HepG2 (cell line): ENCODE measurements at regions not wholly inside any gene's neighbourhood (a gene's known extent, or its start where the extent isn't known, plus 50 kb on each side); places are given as distances from the start of the nearest gene placed in this dataset.

Experiments used
- ATAC-seq: fragments of 200-7000 bp; cut with Tn5 transposase; 3 replicates; pipeline ENCODE4 v1.9.1; 2020; ENCODE audit warnings: mild to moderate bottlenecking, moderate library complexity
- BruUV-seq: library from RNA; stranded (reverse); fragments of 400-500 nt; replicated peaks from 2 replicates; lab custom pipeline; 2021; lab: Mats Ljungman, UMichigan
- CTCF ChIA-PET: fragments of 300-600 bp; formaldehyde crosslinking; extraction: SDS; loops from one replicate; lab custom pipeline; 2021; ENCODE audit warnings: low total read pairs, inconsistent platforms, low intra/inter-chr PET ratio; lab: Yijun Ruan, JAX
- POLR2A ChIA-PET: fragments of 350-600 bp; sonication (Branson Sonifier 250); formaldehyde crosslinking; loops from one replicate; lab custom pipeline; 2020; ENCODE audit warnings: antibody characterized with exemption, inconsistent platforms; lab: Yijun Ruan, JAX
- DNase-seq: peaks from one replicate; pipeline ENCODE4 v3.0.0-alpha.2; 2015; ENCODE audit warnings: low spot score
- FAIRE-seq: peaks from 3 replicates; lab custom pipeline; 2011; peaks lifted over from hg19 to GRCh38; lab: Jason Lieb, UNC
- H2AFZ ChIP-seq: one replicate; pipeline ENCODE4 v1.6.1; 2011; ENCODE audit warnings: low read length, inconsistent platforms
- H3K27ac ChIP-seq: fragments of 300-600 bp; 3 replicates; pipeline ENCODE4 v1.8.0; 2011; ENCODE audit warnings: mixed run types, mild to moderate bottlenecking, mixed read lengths, low read length, inconsistent platforms; ENCODE audit not compliant: insufficient read depth; ENCODE audit errors: extremely low read length
- H3K27me3 ChIP-seq, 2 experiments: fragments of 200-600 bp in 1 of 2; 2 replicates in 1 of 2; 3 replicates in 1 of 2; pipeline versions ENCODE4 v1.6.0 to v1.8.0; 2011; ENCODE audit warnings: low read length in 2 of 2, mild to moderate bottlenecking in 2 of 2, moderate library complexity in 2 of 2, inconsistent platforms in 1 of 2; ENCODE audit not compliant: insufficient read depth in 2 of 2, control insufficient read depth in 1 of 2
- H3K36me3 ChIP-seq, 2 experiments: fragments of 200-600 bp in 1 of 2; replicated peaks in 1 of 2; 2 replicates in 1 of 2; 3 replicates in 1 of 2; pipeline versions ENCODE4 v1.5.1 to v1.8.0; 2011; ENCODE audit warnings: low read length in 2 of 2, inconsistent platforms in 1 of 2; ENCODE audit not compliant: insufficient read depth in 2 of 2, control insufficient read depth in 1 of 2
- H3K4me1 ChIP-seq: 2 replicates; pipeline ENCODE4 v1.5.1; 2012; ENCODE audit warnings: low read length, inconsistent platforms; ENCODE audit not compliant: insufficient read depth
- H3K4me2 ChIP-seq: 2 replicates; pipeline ENCODE4 v1.6.0; 2011; ENCODE audit warnings: low read depth, low read length, inconsistent platforms
- H3K4me3 ChIP-seq, 3 experiments: fragments of 200-600 bp in 1 of 3; sonication (generic), shearing (Covaris generic) in 1 of 3; replicated peaks in 1 of 3; 2 replicates each; pipeline ENCODE4 v1.5.1; 2011 to 2016; ENCODE audit warnings: low read length in 3 of 3, inconsistent platforms in 2 of 3, low read depth in 2 of 3, mild to moderate bottlenecking in 2 of 3, control low read depth in 1 of 3, mixed read lengths in 1 of 3; ENCODE audit not compliant: insufficient read depth in 1 of 3
- H3K79me2 ChIP-seq: one replicate; pipeline ENCODE4 v1.6.1; 2011; ENCODE audit warnings: low read length, inconsistent platforms; ENCODE audit not compliant: insufficient read depth
- H3K9ac ChIP-seq: 2 replicates; pipeline ENCODE4 v1.6.0; 2011; ENCODE audit warnings: mild to moderate bottlenecking, low read depth, low read length, inconsistent platforms; ENCODE audit not compliant: insufficient read depth
- H3K9me3 ChIP-seq: 2 replicates; pipeline ENCODE4 v1.5.1; 2012; ENCODE audit warnings: mild to moderate bottlenecking, low read length
- H4K20me1 ChIP-seq: 2 replicates; pipeline ENCODE4 v1.6.0; 2011; ENCODE audit warnings: inconsistent platforms, mild to moderate bottlenecking, low read length, moderate library complexity; ENCODE audit not compliant: insufficient read depth
- IKZF5 ChIP-seq: IDR thresholded peaks from 2 replicates; pipeline ENCODE4 v1.6.1; 2018; ENCODE audit warnings: missing genetic modification reagents, mild to moderate bottlenecking, missing compliant biosample characterization
- NFIB ChIP-seq: sonication (generic); formaldehyde crosslinking; IDR thresholded peaks from 2 replicates; pipeline ENCODE4 v1.9.0; 2021; ENCODE audit warnings: missing genetic modification reagents, mild to moderate bottlenecking, borderline replicate concordance
- POGZ ChIP-seq: sonication (generic); formaldehyde crosslinking; IDR thresholded peaks from 2 replicates; pipeline ENCODE4 v1.4.0; 2020; ENCODE audit warnings: mild to moderate bottlenecking, missing genetic modification reagents
- PREB ChIP-seq: sonication (generic); formaldehyde crosslinking; IDR thresholded peaks from 2 replicates; pipeline ENCODE4 v1.4.0; 2020; ENCODE audit warnings: missing genetic modification reagents
- SOX5 ChIP-seq: IDR thresholded peaks from 2 replicates; pipeline ENCODE4 v1.6.1; 2016; ENCODE audit warnings: borderline replicate concordance
- TBX2 ChIP-seq: sonication (generic); formaldehyde crosslinking; IDR thresholded peaks from 2 replicates; pipeline ENCODE4 v1.5.0; 2020; ENCODE audit warnings: missing genetic modification reagents, mild to moderate bottlenecking, borderline replicate concordance
- TEF ChIP-seq: sonication (generic); formaldehyde crosslinking; IDR thresholded peaks from 2 replicates; pipeline ENCODE4 v1.5.0; 2020; ENCODE audit warnings: missing genetic modification reagents
- YY1 ChIP-seq: IDR thresholded peaks from 2 replicates; pipeline ENCODE4 v1.6.1; 2011; ENCODE audit warnings: low read length, low read depth, moderate library complexity, mild to moderate bottlenecking; ENCODE audit not compliant: insufficient read depth, insufficient replicate concordance
- ZBTB38 ChIP-seq: sonication (generic); formaldehyde crosslinking; IDR thresholded peaks from 2 replicates; pipeline ENCODE4 v1.5.1; 2020; ENCODE audit warnings: mild to moderate bottlenecking, missing genetic modification reagents
- ZNF138 ChIP-seq: sonication (generic); formaldehyde crosslinking; IDR thresholded peaks from 2 replicates; pipeline ENCODE4 v1.5.0; 2020; ENCODE audit warnings: mild to moderate bottlenecking, low read depth, missing genetic modification reagents
- ZNF18 ChIP-seq: sonication (generic); formaldehyde crosslinking; IDR thresholded peaks from 2 replicates; pipeline ENCODE4 v1.8.0; 2022; ENCODE audit warnings: mild to moderate bottlenecking, missing genetic modification reagents; ENCODE audit not compliant: insufficient replicate concordance
- ZNF343 ChIP-seq: sonication (generic); formaldehyde crosslinking; IDR thresholded peaks from 2 replicates; pipeline ENCODE4 v1.4.0; 2020; ENCODE audit warnings: mild to moderate bottlenecking, missing genetic modification reagents
- ZNF672 ChIP-seq: sonication (generic); formaldehyde crosslinking; IDR thresholded peaks from 2 replicates; pipeline ENCODE4 v1.8.1; 2022; ENCODE audit warnings: missing genetic modification reagents
- ZNF878 ChIP-seq: sonication (generic); formaldehyde crosslinking; IDR thresholded peaks from 2 replicates; pipeline ENCODE4 v1.8.1; 2023; ENCODE audit warnings: mild to moderate bottlenecking, missing genetic modification reagents, moderate library complexity
- WGBS: methylation state at CpG from one replicate; pipeline ENCODE4 v1.1.6; 2017; ENCODE audit warnings: low lambda C conversion rate; 5-methylcytosine and 5-hydroxymethylcytosine counted together
- in situ Hi-C: cut with HindIII; loops from 2 replicates; pipeline ENCODE4 v1.10.0; 2017; ENCODE audit warnings: low pct_unique_long_range_greater_than_20kb; ENCODE audit not compliant: extremely low pct_ligation_motif_present
- intact Hi-C: fragments of 100-400 bp; cut with micrococcal nuclease; formaldehyde crosslinking; loops from one replicate; pipeline ENCODE4 v1.10.0; 2022; ENCODE audit not compliant: unreplicated experiment

GRCh38 chr12:86801439-86801838, 545.2 kb upstream of the MGAT4C start (continued):
- TF ChIP-seq IKZF5 = no peak
- TF ChIP-seq ZNF18 (CRISPR knock-in tag) = no peak
- TF ChIP-seq ZNF343 = no peak
- TF ChIP-seq POGZ (CRISPR knock-in tag) = no peak
- TF ChIP-seq ZNF878 = no peak
- no peak for TF ChIP-seq SOX5 (CRISPR knock-in tag)
- no peak for TF ChIP-seq ZBTB38 (CRISPR knock-in tag)
- TF ChIP-seq PREB (CRISPR knock-in tag) = no peak
- no peak for TF ChIP-seq ZNF138 (CRISPR knock-in tag)
- TF ChIP-seq ZNF672 (CRISPR knock-in tag) = no peak
- TF ChIP-seq, all 625 proteins: peak for 0

GRCh38 chr12:86799616-86800015, 543.4 kb upstream of the MGAT4C start:
- no peak for FAIRE-seq
- H3K4me2 ChIP-seq = no peak overlapping the region

More at GRCh38 chr12:86799616-86800015, 543.4 kb upstream of the MGAT4C start:
- no peak for TF ChIP-seq NFIB (CRISPR knock-in tag)
- no peak for TF ChIP-seq TEF (CRISPR knock-in tag)
- no peak for TF ChIP-seq YY1
- no peak for TF ChIP-seq TBX2 (CRISPR knock-in tag)
- Histone ChIP-seq H3K9ac (no peak overlapping the region), H3K9me3 (peaks cover 22% of the 10 kb centered on the region), H3K79me2 (no peaks in the 10 kb centered on the region), H3K27ac (no peak overlapping the region), H3K4me3 (no peak overlapping the region), H3K36me3 (no peaks in the 10 kb centered on the region), H4K20me1 (no peaks in the 10 kb centered on the region), H2AFZ (no peak overlapping the region), H3K27me3 (no peaks in the 10 kb centered on the region), H3K4me1 (no peaks in the 10 kb centered on the region)
- ChIA-PET POLR2A (no interaction called here), CTCF (no interaction called here)
- no peak for ATAC-seq
- in situ Hi-C loops = no loop called here
- intact Hi-C loops = no loop called here
- no peak for DNase-seq
- no TSS peak for BruUV-seq
- WGBS = 2% methylated on average over 2 of the region's 2 CpGs
